BJ (cell line): ENCODE measurements at regions not wholly inside any gene's neighbourhood (a gene's known extent, or its start where the extent isn't known, plus 50 kb on each side); places are given as distances from the start of the nearest gene placed in this dataset.

Experiments
- CTCF ChIA-PET: fragments of 350-600 bp; formaldehyde crosslinking; extraction: SDS; loops from one replicate; lab custom pipeline; 2021; ENCODE audit warnings: antibody characterized with exemption, inconsistent platforms; lab: Yijun Ruan, JAX
- POLR2A ChIA-PET: fragments of 300-600 bp; sonication (Branson Sonifier 250); formaldehyde crosslinking; extraction: SDS; loops from one replicate; lab custom pipeline; 2021; ENCODE audit warnings: antibody characterized with exemption; lab: Charles Lee
- DNase-seq: peaks from one replicate; pipeline ENCODE4 v3.0.0-alpha.2; 2011; ENCODE audit warnings: low read depth
- H3K27me3 ChIP-seq: 2 replicates; pipeline ENCODE4 v1.6.0; 2011; ENCODE audit warnings: low read length; ENCODE audit not compliant: control insufficient read depth, insufficient read depth
- H3K36me3 ChIP-seq: 2 replicates; pipeline ENCODE4 v1.5.1; 2011; ENCODE audit warnings: low read length; ENCODE audit not compliant: control insufficient read depth, insufficient read depth
- H3K4me3 ChIP-seq: 2 replicates; pipeline ENCODE4 v1.5.1; 2011; ENCODE audit warnings: low read depth, mild to moderate bottlenecking, control low read depth, low read length
- CTCF ChIP-seq: IDR thresholded peaks from 2 replicates; pipeline ENCODE4 v1.5.1; 2011; ENCODE audit warnings: low read depth, mild to moderate bottlenecking, control low read depth, inconsistent platforms, low read length, moderate library complexity; ENCODE audit not compliant: insufficient read depth

GRCh38 chr14:56515739-56516138 is 63.9 kb upstream of the TMEM260 start:
- TF ChIP-seq CTCF: no peak
- POLR2A ChIA-PET: no interaction called here
- H3K27me3 ChIP-seq: no peaks in the 10 kb centered on the region
- H3K36me3 ChIP-seq: no peaks in the 10 kb centered on the region
- CTCF ChIA-PET: interaction anchor here (1.2 to 1.5 kb wide), 4 partner anchors 11 to 34 kb away, joined by 3 to 4 read pairs (median 3); no protein-coding TSS in a partner anchor
- no peak for DNase-seq
- H3K4me3 ChIP-seq: no peak overlapping the region

DNA sequence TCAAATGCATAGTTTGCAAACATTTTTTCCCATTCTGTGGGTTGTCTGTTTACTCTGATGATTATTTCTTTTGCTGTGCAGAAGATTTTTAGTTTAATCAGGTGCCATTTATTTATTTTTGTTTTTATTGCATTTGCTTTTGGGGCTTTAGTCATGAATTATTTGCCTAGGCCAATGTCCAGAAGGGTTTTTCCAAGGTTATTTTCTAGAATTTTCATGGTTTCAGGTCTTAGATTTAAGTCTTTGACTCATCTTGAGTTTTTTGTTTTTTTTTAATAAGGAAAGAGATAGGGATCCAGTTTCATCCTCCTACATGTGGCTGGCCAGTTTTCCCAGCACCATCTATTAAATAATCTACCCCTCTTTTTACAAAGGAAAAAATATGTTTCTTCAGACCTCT is 57.2 kb upstream of the TMEM260 start:
- Histone ChIP-seq H3K27me3 (no peaks in the 10 kb centered on the region), H3K36me3 (no peaks in the 10 kb centered on the region), H3K4me3 (no peak overlapping the region)
- TF ChIP-seq CTCF: no peak
- no peak for DNase-seq
- ChIA-PET CTCF (no interaction called here), POLR2A (no interaction called here)

DNA sequence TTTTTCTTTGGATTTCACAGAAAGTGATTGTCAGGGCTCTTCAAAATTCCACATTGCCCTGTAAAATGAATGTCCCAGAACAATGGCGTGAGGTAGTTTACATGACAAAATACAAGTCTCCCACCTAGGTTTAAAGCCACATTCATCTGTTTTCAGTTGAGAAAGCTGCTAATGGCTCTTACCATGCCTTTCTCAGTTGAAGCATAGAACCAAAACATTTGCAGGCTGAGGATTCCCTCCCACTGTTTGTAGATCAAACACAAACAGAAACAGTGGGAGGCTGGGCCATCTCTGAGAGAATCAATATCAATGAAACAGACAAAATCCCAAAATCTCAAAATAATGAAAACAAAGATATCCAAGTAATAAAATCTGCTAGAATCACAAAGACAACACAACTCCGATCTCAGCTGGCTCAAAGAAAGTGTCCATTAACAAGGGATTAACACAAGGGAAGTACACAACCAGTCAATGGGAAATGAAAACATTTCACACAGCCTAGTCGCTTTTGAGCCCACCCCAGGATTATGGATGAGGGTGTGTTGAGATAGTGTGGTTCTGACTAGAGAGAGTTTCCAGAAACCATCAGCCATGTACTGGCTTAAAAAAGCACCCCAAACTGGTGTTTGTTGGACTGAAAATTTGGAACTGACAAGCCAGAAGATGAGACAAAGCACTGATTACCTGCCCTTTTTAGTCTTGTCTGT is 54.5 kb upstream of the TMEM260 start:
- ChIA-PET CTCF (no interaction called here), POLR2A (no interaction called here)
- no peak for DNase-seq
- Histone ChIP-seq H3K36me3 (no peaks in the 10 kb centered on the region), H3K4me3 (no peak overlapping the region), H3K27me3 (no peaks in the 10 kb centered on the region)
- TF ChIP-seq CTCF: no peak

- H3K36me3 ChIP-seq: no peaks in the 10 kb centered on the region
- no peak for TF ChIP-seq CTCF
- H3K27me3 ChIP-seq: no peaks in the 10 kb centered on the region
- CTCF ChIA-PET: interaction anchor here (1.1 to 1.7 kb wide), 2 partner anchors 38 to 50 kb away, joined by 3 to 6 read pairs; no protein-coding TSS in a partner anchor
- POLR2A ChIA-PET: no interaction called here
- DNase-seq: no peak
- H3K4me3 ChIP-seq: no peak overlapping the region
Observed at GRCh38 chr14:56528927-56529326, 50.7 kb upstream of the TMEM260 start.
